CD4-positive, alpha-beta T cell (primary cell): ENCODE measurements at regions not wholly inside any gene's neighbourhood (a gene's known extent, or its start where the extent isn't known, plus 50 kb on each side); places are given as distances from the start of the nearest gene placed in this dataset.

Experiments used
- ATAC-seq: fragments of 200-7000 bp; cut with Tn5 transposase; one replicate; pipeline ENCODE4 v1.10.0; 2022; ENCODE audit warnings: mild to moderate bottlenecking; ENCODE audit not compliant: poor library complexity
- CTCF ChIA-PET: fragments of 350-600 bp; sonication (Branson Sonifier 250); formaldehyde crosslinking; loops from one replicate; lab custom pipeline; 2021; ENCODE audit warnings: antibody characterized with exemption, inconsistent platforms; lab: Charles Lee
- POLR2A ChIA-PET: fragments of 350-600 bp; sonication (Branson Sonifier 250); formaldehyde crosslinking; loops from one replicate; lab custom pipeline; 2021; ENCODE audit warnings: antibody characterized with exemption, inconsistent platforms; lab: Charles Lee
- DNase-seq, 14 experiments: peaks; one replicate each; pipeline ENCODE4 v3.0.0-alpha.2; 2013 to 2020; ENCODE audit warnings: mixed read lengths in 2 of 14
- H3K27ac ChIP-seq, 2 donors: one replicate each; pipeline versions ENCODE4 v1.5.1 to v1.7.0; 2013; ENCODE audit warnings: low read length in 2 of 2, low read depth in 1 of 2, mild to moderate bottlenecking in 1 of 2
- H3K27me3 ChIP-seq, 2 experiments: 1 replicate in 1 of 2; 2 replicates in 1 of 2; pipeline versions ENCODE4 v1.6.1 to v1.7.0; 2013; ENCODE audit warnings: low read length in 2 of 2, control low read depth in 1 of 2, mild to moderate bottlenecking in 1 of 2, moderate library complexity in 1 of 2; ENCODE audit not compliant: insufficient read depth in 2 of 2, control insufficient read depth in 1 of 2
- H3K36me3 ChIP-seq: one replicate; pipeline ENCODE4 v1.6.1; 2013; ENCODE audit warnings: low read length, control low read depth; ENCODE audit not compliant: insufficient read depth
- H3K4me1 ChIP-seq: one replicate; pipeline ENCODE4 v1.6.1; 2013; ENCODE audit warnings: low read length, control low read depth; ENCODE audit not compliant: insufficient read depth
- H3K4me3 ChIP-seq: one replicate; pipeline ENCODE4 v1.5.1; 2013; ENCODE audit warnings: mild to moderate bottlenecking, low read length, moderate library complexity
- H3K9me3 ChIP-seq, 2 experiments: 1 replicate in 1 of 2; 2 replicates in 1 of 2; pipeline versions ENCODE4 v1.6.1 to v1.7.0; 2013; ENCODE audit warnings: low read length in 2 of 2, mild to moderate bottlenecking in 2 of 2, control low read depth in 1 of 2, moderate library complexity in 1 of 2; ENCODE audit not compliant: control insufficient read depth in 1 of 2, insufficient read depth in 1 of 2
- H3K27ac Mint-ChIP-seq: one replicate; pipeline ENCODE4 v1.8.0; 2020; ENCODE audit warnings: mixed read lengths
- H3K27me3 Mint-ChIP-seq: one replicate; pipeline ENCODE4 v1.8.0; 2021; ENCODE audit warnings: mixed read lengths
- H3K36me3 Mint-ChIP-seq: one replicate; pipeline ENCODE4 v1.8.0; 2021; ENCODE audit warnings: low read depth, mixed read lengths
- H3K4me1 Mint-ChIP-seq: one replicate; pipeline ENCODE4 v1.8.0; 2021; ENCODE audit warnings: low read depth, mixed read lengths
- H3K4me3 Mint-ChIP-seq: one replicate; pipeline ENCODE4 v1.8.0; 2020; ENCODE audit warnings: mild to moderate bottlenecking, mixed read lengths
- H3K9me3 Mint-ChIP-seq: one replicate; pipeline ENCODE4 v1.8.0; 2020; ENCODE audit warnings: mixed read lengths
- intact Hi-C, 2 experiments: fragments of 100-400 bp; cut with DNase I in 1 of 2; cut with micrococcal nuclease in 1 of 2; formaldehyde crosslinking; loops; one replicate each; pipeline versions ENCODE4 v1.15.1 to v1.9.0; 2023 to 2025; cut with DNase I, micrococcal nuclease
- TF ChIP-seq, protein P1 (sequence below): fragments of 200-600 bp; IDR thresholded peaks from one replicate; pipeline ENCODE4 v1.8.0; 2022; ENCODE audit warnings: antibody characterized with exemption, mild to moderate bottlenecking

- Histone ChIP-seq H3K27me3 (no peaks in the 10 kb centered on the region), H3K4me1 (no peaks in the 10 kb centered on the region), H3K4me3 (no peak overlapping the region), H3K9me3 (no peaks in the 10 kb centered on the region), H3K27ac (no peak overlapping the region), H3K36me3 (no peaks in the 10 kb centered on the region)
- intact Hi-C loops: no loop called here
- CTCF ChIA-PET: interaction anchor here (1.5 kb wide), 1 partner anchor 10 kb away, joined by 3 read pairs; no protein-coding TSS in a partner anchor
- Mint-ChIP-seq H3K27me3 (no peaks in the 10 kb centered on the region), H3K9me3 (no peaks in the 10 kb centered on the region), H3K36me3 (no peaks in the 10 kb centered on the region), H3K4me3 (no peak overlapping the region), H3K4me1 (no peaks in the 10 kb centered on the region), H3K27ac (no peak overlapping the region)
- TF ChIP-seq, protein P1, sequence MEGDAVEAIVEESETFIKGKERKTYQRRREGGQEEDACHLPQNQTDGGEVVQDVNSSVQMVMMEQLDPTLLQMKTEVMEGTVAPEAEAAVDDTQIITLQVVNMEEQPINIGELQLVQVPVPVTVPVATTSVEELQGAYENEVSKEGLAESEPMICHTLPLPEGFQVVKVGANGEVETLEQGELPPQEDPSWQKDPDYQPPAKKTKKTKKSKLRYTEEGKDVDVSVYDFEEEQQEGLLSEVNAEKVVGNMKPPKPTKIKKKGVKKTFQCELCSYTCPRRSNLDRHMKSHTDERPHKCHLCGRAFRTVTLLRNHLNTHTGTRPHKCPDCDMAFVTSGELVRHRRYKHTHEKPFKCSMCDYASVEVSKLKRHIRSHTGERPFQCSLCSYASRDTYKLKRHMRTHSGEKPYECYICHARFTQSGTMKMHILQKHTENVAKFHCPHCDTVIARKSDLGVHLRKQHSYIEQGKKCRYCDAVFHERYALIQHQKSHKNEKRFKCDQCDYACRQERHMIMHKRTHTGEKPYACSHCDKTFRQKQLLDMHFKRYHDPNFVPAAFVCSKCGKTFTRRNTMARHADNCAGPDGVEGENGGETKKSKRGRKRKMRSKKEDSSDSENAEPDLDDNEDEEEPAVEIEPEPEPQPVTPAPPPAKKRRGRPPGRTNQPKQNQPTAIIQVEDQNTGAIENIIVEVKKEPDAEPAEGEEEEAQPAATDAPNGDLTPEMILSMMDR: no peak
- ATAC-seq (no peak), DNase-seq (no peak)
- POLR2A ChIA-PET: no interaction called here
Observed at GRCh38 chr18:73741946-73742345, 405.7 kb downstream of the FBXO15 start.

DNA sequence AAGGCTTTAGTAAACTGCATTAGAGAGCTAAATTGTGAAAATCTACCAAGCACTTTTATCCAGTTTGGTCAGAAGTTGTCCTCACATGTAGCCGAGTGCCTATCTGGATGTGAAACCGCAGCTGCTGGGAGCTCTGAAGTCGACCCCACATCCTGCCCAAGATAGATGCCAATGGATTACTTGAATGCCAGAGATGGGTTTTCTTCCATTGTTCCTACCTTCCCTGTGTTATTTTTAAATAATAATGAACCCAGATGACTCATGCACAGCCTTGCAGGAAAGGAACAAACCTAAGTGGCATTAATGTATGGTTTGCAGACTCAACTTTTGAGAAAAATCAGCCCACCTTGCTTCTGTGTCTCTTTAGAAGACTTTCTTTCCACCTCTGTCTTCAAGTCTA, 408.5 kb downstream of the FBXO15 start:
- H3K27me3 ChIP-seq: no peaks in the 10 kb centered on the region
- POLR2A ChIA-PET: no interaction called here

GRCh38 chr18:73737990-73738389, 409.6 kb downstream of the FBXO15 start:
- Histone ChIP-seq H3K4me3 (no peak overlapping the region), H3K36me3 (no peaks in the 10 kb centered on the region), H3K27me3 (no peaks in the 10 kb centered on the region), H3K27ac (no peak overlapping the region), H3K4me1 (no peaks in the 10 kb centered on the region), H3K9me3 (no peaks in the 10 kb centered on the region)
- Mint-ChIP-seq H3K4me1 (no peaks in the 10 kb centered on the region), H3K4me3 (no peak overlapping the region), H3K9me3 (no peaks in the 10 kb centered on the region), H3K36me3 (no peaks in the 10 kb centered on the region), H3K27ac (no peak overlapping the region), H3K27me3 (no peaks in the 10 kb centered on the region)
- intact Hi-C loops: no loop called here
- POLR2A ChIA-PET: no interaction called here
- CTCF ChIA-PET: no interaction called here
- TF ChIP-seq, protein P1: no peak
- ATAC-seq (no peak), DNase-seq (no peak)

More for the DNA sequence above, 408.5 kb downstream of the FBXO15 start:
- no peak for ATAC-seq
- Mint-ChIP-seq H3K4me1 (no peaks in the 10 kb centered on the region), H3K27me3 (no peaks in the 10 kb centered on the region), H3K36me3 (no peaks in the 10 kb centered on the region), H3K9me3 (no peaks in the 10 kb centered on the region), H3K4me3 (no peak overlapping the region), H3K27ac (no peak overlapping the region)
- no peaks in the 10 kb centered on the region for H3K36me3 ChIP-seq
- no peak overlapping the region for H3K27ac ChIP-seq
- intact Hi-C loops: no loop called here
- H3K9me3 ChIP-seq: no peaks in the 10 kb centered on the region
- CTCF ChIA-PET: no interaction called here
- H3K4me1 ChIP-seq: no peaks in the 10 kb centered on the region
- TF ChIP-seq, protein P1: no peak
- DNase-seq: no peak
- H3K4me3 ChIP-seq: no peak overlapping the region
